Parathyroid adenoma (tissue), 2 donors: ENCODE measurements at regions not wholly inside any gene's neighbourhood (a gene's known extent, or its start where the extent isn't known, plus 50 kb on each side); places are given as distances from the start of the nearest gene placed in this dataset.

ENCODE experiments used
- H2AFZ ChIP-seq: fragments of 300-600 bp; sonication (generic); one replicate; pipeline ENCODE4 v1.7.0; 2017; ENCODE audit warnings: antibody characterized with exemption, mild to moderate bottlenecking
- H3K27ac ChIP-seq: fragments of 300-600 bp; sonication (generic); one replicate; pipeline ENCODE4 v1.7.0; 2017
- H3K27me3 ChIP-seq: fragments of 300-600 bp; sonication (generic); one replicate; pipeline ENCODE4 v1.7.0; 2017; ENCODE audit warnings: low read length; ENCODE audit not compliant: control insufficient read depth, insufficient read depth
- H3K36me3 ChIP-seq: fragments of 300-600 bp; sonication (generic); one replicate; pipeline ENCODE4 v1.7.0; 2017; ENCODE audit warnings: low read length; ENCODE audit not compliant: control insufficient read depth, insufficient read depth
- H3K4me1 ChIP-seq: fragments of 300-600 bp; sonication (generic); one replicate; pipeline ENCODE4 v1.7.0; 2017; ENCODE audit warnings: control low read depth
- H3K4me2 ChIP-seq: fragments of 300-600 bp; sonication (generic); one replicate; pipeline ENCODE4 v1.7.0; 2017; ENCODE audit warnings: low read length
- H3K4me3 ChIP-seq: fragments of 300-600 bp; sonication (generic); one replicate; pipeline ENCODE4 v1.7.0; 2017; ENCODE audit warnings: low read depth, low read length
- H3K79me2 ChIP-seq: fragments of 300-600 bp; sonication (generic); one replicate; pipeline ENCODE4 v1.7.0; 2017; ENCODE audit warnings: control low read depth
- H3K9ac ChIP-seq: fragments of 300-600 bp; sonication (generic); one replicate; pipeline ENCODE4 v1.7.0; 2017; ENCODE audit warnings: mild to moderate bottlenecking
- H3K9me3 ChIP-seq: fragments of 300-600 bp; sonication (generic); one replicate; pipeline ENCODE4 v1.7.0; 2017; ENCODE audit warnings: low read length; ENCODE audit not compliant: control insufficient read depth
- TF ChIP-seq, protein P1 (sequence below): fragments of 300-600 bp; sonication (generic); IDR thresholded peaks from one replicate; pipeline ENCODE4 v1.7.0; 2017; ENCODE audit warnings: antibody characterized with exemption, mild to moderate bottlenecking
- donor health status: primary hyperparathyroidism.

DNA sequence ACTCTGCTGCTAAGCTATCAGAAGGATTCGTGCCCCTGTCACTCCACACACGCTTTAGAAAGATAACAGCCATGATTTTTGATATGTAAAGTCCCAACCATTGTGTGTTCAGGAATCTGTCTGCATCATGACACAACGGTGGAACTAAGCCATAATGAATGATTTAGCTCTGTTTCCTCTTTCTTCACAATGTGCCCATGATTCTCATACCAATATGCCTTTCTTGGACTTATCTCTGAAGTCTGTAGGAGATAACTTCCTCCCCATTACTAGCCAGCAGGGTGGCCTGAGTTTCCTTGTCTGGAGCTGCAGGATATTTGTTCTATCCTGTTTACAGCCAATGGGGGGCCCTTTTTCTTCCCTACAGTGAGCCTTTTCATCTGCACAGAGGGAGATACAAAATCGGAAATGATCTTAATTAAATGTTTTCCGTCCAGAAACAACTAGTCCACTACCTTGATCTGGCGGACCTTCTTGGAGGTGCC, 511.7 kb downstream of the USP25 start:
- Histone ChIP-seq H3K36me3 (no peaks in the 10 kb centered on the region), H3K27ac (no peak overlapping the region), H3K4me2 (no peak overlapping the region), H3K9me3 (no peaks in the 10 kb centered on the region), H3K27me3 (no peaks in the 10 kb centered on the region), H3K4me1 (no peaks in the 10 kb centered on the region), H3K79me2 (no peaks in the 10 kb centered on the region), H3K9ac (no peak overlapping the region), H2AFZ (no peak overlapping the region), H3K4me3 (no peak overlapping the region)
- TF ChIP-seq, protein P1, sequence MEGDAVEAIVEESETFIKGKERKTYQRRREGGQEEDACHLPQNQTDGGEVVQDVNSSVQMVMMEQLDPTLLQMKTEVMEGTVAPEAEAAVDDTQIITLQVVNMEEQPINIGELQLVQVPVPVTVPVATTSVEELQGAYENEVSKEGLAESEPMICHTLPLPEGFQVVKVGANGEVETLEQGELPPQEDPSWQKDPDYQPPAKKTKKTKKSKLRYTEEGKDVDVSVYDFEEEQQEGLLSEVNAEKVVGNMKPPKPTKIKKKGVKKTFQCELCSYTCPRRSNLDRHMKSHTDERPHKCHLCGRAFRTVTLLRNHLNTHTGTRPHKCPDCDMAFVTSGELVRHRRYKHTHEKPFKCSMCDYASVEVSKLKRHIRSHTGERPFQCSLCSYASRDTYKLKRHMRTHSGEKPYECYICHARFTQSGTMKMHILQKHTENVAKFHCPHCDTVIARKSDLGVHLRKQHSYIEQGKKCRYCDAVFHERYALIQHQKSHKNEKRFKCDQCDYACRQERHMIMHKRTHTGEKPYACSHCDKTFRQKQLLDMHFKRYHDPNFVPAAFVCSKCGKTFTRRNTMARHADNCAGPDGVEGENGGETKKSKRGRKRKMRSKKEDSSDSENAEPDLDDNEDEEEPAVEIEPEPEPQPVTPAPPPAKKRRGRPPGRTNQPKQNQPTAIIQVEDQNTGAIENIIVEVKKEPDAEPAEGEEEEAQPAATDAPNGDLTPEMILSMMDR = no peak

DNA sequence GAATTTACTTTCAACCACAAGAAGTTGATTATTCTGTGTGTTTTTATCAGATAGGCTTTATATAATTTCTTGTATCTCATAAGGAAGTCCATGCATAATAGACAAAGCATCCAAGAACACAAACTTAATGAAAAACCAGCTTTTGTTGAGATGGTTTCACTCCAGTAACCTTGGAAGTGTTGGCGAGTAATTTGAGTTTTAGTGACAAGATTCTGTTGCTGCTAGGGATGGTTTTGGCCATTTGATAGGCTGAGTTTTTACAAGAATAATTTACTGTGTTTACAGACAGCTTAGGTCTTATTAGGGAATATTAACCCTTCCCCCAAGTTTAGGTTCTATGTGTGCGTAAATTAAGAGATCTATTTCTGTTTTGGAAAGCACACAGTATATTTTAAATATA, 513.6 kb downstream of the USP25 start:
- Histone ChIP-seq H3K4me1 (no peaks in the 10 kb centered on the region), H3K36me3 (no peaks in the 10 kb centered on the region)
- TF ChIP-seq, protein P1 = no peak

DNA sequence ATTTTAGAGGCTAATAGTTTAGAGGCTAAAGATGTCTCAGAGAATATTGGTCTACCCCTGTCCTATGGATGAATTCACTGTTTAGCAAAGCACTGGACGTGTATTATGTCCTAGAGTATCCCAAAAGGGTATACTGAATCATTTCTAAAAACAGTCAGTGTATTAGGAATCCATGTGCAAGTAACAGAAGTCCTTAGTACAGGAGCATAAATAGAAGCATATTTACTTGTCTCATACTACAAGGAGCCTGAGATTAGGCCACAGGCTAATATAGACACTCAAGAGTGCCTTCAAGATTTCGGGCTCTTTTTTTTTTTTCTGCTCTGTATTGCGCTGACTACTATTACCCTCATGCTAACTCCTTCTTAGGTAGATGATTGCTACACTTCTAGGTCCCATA, 518.9 kb downstream of the USP25 start:
- no peaks in the 10 kb centered on the region for H3K79me2 ChIP-seq
- H3K27ac ChIP-seq = no peak overlapping the region
- no peaks in the 10 kb centered on the region for H3K27me3 ChIP-seq
- no peak overlapping the region for H3K4me3 ChIP-seq
- no peak overlapping the region for H2AFZ ChIP-seq
- no peaks in the 10 kb centered on the region for H3K36me3 ChIP-seq
- no peak overlapping the region for H3K9ac ChIP-seq
- H3K4me1 ChIP-seq = no peaks in the 10 kb centered on the region
- H3K9me3 ChIP-seq = no peaks in the 10 kb centered on the region
- TF ChIP-seq, protein P1 = no peak
- H3K4me2 ChIP-seq = no peak overlapping the region

More for the DNA sequence above, 513.6 kb downstream of the USP25 start:
- no peak overlapping the region for H3K4me3 ChIP-seq
- H2AFZ ChIP-seq = no peak overlapping the region
- no peak overlapping the region for H3K27ac ChIP-seq
- no peaks in the 10 kb centered on the region for H3K9me3 ChIP-seq
- H3K4me2 ChIP-seq = no peak overlapping the region
- H3K9ac ChIP-seq = no peak overlapping the region
- no peaks in the 10 kb centered on the region for H3K79me2 ChIP-seq
- no peaks in the 10 kb centered on the region for H3K27me3 ChIP-seq

DNA sequence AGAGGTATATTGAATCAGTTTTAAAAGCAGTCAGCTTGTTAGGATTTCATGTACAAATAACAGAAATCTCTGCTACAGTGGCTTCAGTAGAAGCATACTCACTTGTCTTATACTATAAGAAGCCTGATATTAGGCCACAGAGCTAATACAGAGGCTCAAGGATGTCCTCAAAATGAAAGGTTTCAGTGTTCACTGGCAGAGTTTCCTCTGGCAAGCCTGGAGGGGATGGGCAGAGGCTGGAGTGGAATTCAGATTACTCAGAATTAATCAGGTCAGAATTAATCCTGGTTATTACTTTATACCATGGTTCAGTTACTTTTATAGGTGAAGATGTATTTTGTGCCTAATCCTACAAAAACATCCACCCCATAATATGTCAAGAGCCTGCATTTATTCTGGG, 520.5 kb downstream of the USP25 start:
- H3K79me2 ChIP-seq = no peaks in the 10 kb centered on the region
- H2AFZ ChIP-seq = no peak overlapping the region
- no peaks in the 10 kb centered on the region for H3K9me3 ChIP-seq
- no peaks in the 10 kb centered on the region for H3K27me3 ChIP-seq
- H3K9ac ChIP-seq = no peak overlapping the region
- TF ChIP-seq, protein P1 = no peak
- H3K27ac ChIP-seq = no peak overlapping the region
- no peaks in the 10 kb centered on the region for H3K4me1 ChIP-seq
- H3K4me2 ChIP-seq = no peak overlapping the region
- H3K36me3 ChIP-seq = no peaks in the 10 kb centered on the region
- H3K4me3 ChIP-seq = no peak overlapping the region

DNA sequence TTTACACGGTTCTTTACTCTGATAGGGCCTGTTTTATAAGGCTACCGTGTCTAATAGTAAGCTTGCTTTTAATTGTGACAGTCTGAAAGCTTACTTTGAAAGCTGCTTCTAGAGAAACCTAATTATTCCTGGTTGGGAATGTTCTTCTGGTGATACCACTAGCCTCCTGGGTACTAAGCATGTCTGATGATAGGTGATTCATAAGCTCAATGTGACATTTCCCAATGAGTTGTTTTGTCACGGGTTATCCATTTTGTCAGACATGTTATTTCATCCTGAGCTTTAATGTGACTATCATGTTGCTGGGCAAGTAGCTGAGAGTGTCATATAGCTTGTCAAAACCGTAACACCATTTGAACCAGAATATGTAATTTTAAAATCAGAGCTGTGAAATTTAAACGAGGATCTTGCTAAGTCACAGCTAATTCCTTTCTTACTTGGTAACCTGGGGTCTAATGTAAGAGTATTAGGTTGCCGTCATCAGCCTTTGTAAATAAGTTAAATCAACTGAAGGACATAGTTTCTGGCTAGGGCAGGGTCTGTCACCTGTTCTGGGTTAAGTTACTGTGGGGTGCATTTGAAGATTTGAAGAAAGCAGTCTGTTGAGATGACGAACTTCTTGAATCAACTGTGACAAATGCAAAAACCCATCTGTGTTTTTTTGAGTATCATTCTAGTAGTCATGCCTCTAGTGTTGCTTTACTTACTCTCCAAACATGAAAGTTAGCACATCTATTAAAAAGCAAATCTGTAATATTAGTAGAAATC, 529.2 kb downstream of the USP25 start:
- H3K9ac ChIP-seq = no peak overlapping the region
- H3K9me3 ChIP-seq = no peaks in the 10 kb centered on the region
- no peaks in the 10 kb centered on the region for H3K4me1 ChIP-seq
- H3K27me3 ChIP-seq = no peaks in the 10 kb centered on the region
- H3K79me2 ChIP-seq = no peaks in the 10 kb centered on the region
- H3K4me2 ChIP-seq = no peak overlapping the region
- TF ChIP-seq, protein P1 = no peak
- no peaks in the 10 kb centered on the region for H3K36me3 ChIP-seq
- H2AFZ ChIP-seq = no peak overlapping the region
- H3K4me3 ChIP-seq = no peak overlapping the region
- H3K27ac ChIP-seq = no peak overlapping the region
